Liver (tissue), 8 donors: ENCODE measurements at regions not wholly inside any gene's neighbourhood (a gene's known extent, or its start where the extent isn't known, plus 50 kb on each side); places are given as distances from the start of the nearest gene placed in this dataset.

Experiments used
- DNase-seq: peaks from one replicate; pipeline ENCODE4 v3.0.0-alpha.2; 2017; ENCODE audit warnings: low spot score
- H3K27ac ChIP-seq, 2 donors: one replicate each; pipeline ENCODE4 v1.7.0; 2013; ENCODE audit warnings: inconsistent platforms in 2 of 2, low read length in 2 of 2, control low read depth in 1 of 2, low read depth in 1 of 2, mild to moderate bottlenecking in 1 of 2
- H3K27me3 ChIP-seq, 4 donors: one replicate each; pipeline versions ENCODE4 v1.6.1 to v1.7.0; 2013; ENCODE audit warnings: low read length in 3 of 4, inconsistent platforms in 1 of 4, mild to moderate bottlenecking in 1 of 4, moderate library complexity in 1 of 4; ENCODE audit not compliant: control insufficient read depth in 4 of 4, insufficient read depth in 4 of 4
- H3K36me3 ChIP-seq, 4 donors: one replicate each; pipeline versions ENCODE4 v1.6.1 to v1.7.0; 2013; ENCODE audit warnings: low read length in 3 of 4, mild to moderate bottlenecking in 3 of 4, low read depth in 1 of 4, moderate library complexity in 1 of 4; ENCODE audit not compliant: control insufficient read depth in 4 of 4, insufficient read depth in 3 of 4
- H3K4me1 ChIP-seq, 4 donors: one replicate each; pipeline versions ENCODE4 v1.6.1 to v1.7.0; 2013; ENCODE audit warnings: low read length in 3 of 4, mild to moderate bottlenecking in 3 of 4, moderate library complexity in 1 of 4; ENCODE audit not compliant: control insufficient read depth in 4 of 4, insufficient read depth in 4 of 4
- H3K4me3 ChIP-seq, 3 donors: one replicate each; pipeline versions ENCODE4 v1.6.1 to v1.7.0; 2013; ENCODE audit warnings: low read length in 3 of 3, control low read depth in 1 of 3, low read depth in 1 of 3, mild to moderate bottlenecking in 1 of 3
- H3K9ac ChIP-seq, 2 donors: one replicate each; pipeline ENCODE4 v1.7.0; 2013; ENCODE audit warnings: low read length in 2 of 2, mild to moderate bottlenecking in 2 of 2, moderate library complexity in 2 of 2, control low read depth in 1 of 2, low read depth in 1 of 2
- H3K9me3 ChIP-seq, 4 donors: one replicate each; pipeline versions ENCODE4 v1.6.1 to v1.7.0; 2013; ENCODE audit warnings: low read length in 3 of 4; ENCODE audit not compliant: control insufficient read depth in 4 of 4
- CTCF ChIP-seq: fragments of 150-350 bp; IDR thresholded peaks from 2 replicates; pipeline ENCODE4 v1.5.1; 2017; ENCODE audit warnings: improper control_type of control experiment, low read depth, low read length; ENCODE audit not compliant: missing input control
- FOXA1 ChIP-seq: IDR thresholded peaks from 2 replicates; pipeline ENCODE4 v1.6.1; 2016; ENCODE audit warnings: antibody characterized with exemption
- GABPA ChIP-seq, 2 donors: IDR thresholded peaks in 1 of 2; conservative IDR thresholded peaks in 1 of 2; 2 replicates each; pipeline ENCODE4 v1.6.1; 2016; ENCODE audit warnings: antibody characterized with exemption in 2 of 2, mild to moderate bottlenecking in 1 of 2, moderate library complexity in 1 of 2
- HNF4A ChIP-seq, 2 donors: conservative IDR thresholded peaks; 2 replicates each; pipeline ENCODE4 v1.6.1; 2016; ENCODE audit warnings: antibody characterized with exemption in 2 of 2, mild to moderate bottlenecking in 2 of 2
- HNF4G ChIP-seq: IDR thresholded peaks from 2 replicates; pipeline ENCODE4 v1.6.1; 2016; ENCODE audit warnings: antibody characterized with exemption
- JUND ChIP-seq, 2 donors: IDR thresholded peaks; 2 replicates each; pipeline ENCODE4 v1.6.1; 2016; ENCODE audit warnings: antibody characterized with exemption in 2 of 2
- NR2F2 ChIP-seq: IDR thresholded peaks from 2 replicates; pipeline ENCODE4 v1.6.1; 2016; ENCODE audit warnings: antibody characterized with exemption
- RAD21 ChIP-seq, 2 donors: IDR thresholded peaks; 2 replicates each; pipeline ENCODE4 v1.6.1; 2016; ENCODE audit warnings: antibody characterized with exemption in 2 of 2, mild to moderate bottlenecking in 2 of 2
- REST ChIP-seq: IDR thresholded peaks from 2 replicates; pipeline ENCODE4 v1.6.1; 2016; ENCODE audit warnings: antibody characterized with exemption, mild to moderate bottlenecking
- SP1 ChIP-seq: IDR thresholded peaks from 2 replicates; pipeline ENCODE4 v1.6.1; 2018; ENCODE audit warnings: antibody characterized with exemption, mild to moderate bottlenecking
- TAF1 ChIP-seq: conservative IDR thresholded peaks from 2 replicates; pipeline ENCODE4 v1.6.1; 2016; ENCODE audit warnings: antibody characterized with exemption, mild to moderate bottlenecking
- YY1 ChIP-seq: IDR thresholded peaks from 2 replicates; pipeline ENCODE4 v1.6.1; 2016; ENCODE audit warnings: antibody characterized with exemption, mild to moderate bottlenecking
- ZBTB33 ChIP-seq: IDR thresholded peaks from 2 replicates; pipeline ENCODE4 v1.6.1; 2016; ENCODE audit warnings: antibody characterized with exemption
- WGBS: extraction: QIAGEN DNeasy Blood & Tissue Kit; methylation state at CpG from one replicate; pipeline ENCODE4 v1.1.7; 2013; 5-methylcytosine and 5-hydroxymethylcytosine counted together
- TF ChIP-seq, protein P1 (sequence below): IDR thresholded peaks from 2 replicates; pipeline ENCODE4 v1.6.1; 2016; ENCODE audit warnings: antibody characterized with exemption
- TF ChIP-seq, protein P2 (sequence below): IDR thresholded peaks from 2 replicates; pipeline ENCODE4 v1.6.1; 2016; ENCODE audit warnings: antibody characterized with exemption
- donor health status: healthy.
- donor health status: healthy.
- donor health status: healthy.
- donor health status: healthy.
- donor health status: healthy.

- H3K9ac ChIP-seq: no peak overlapping the region
- TF ChIP-seq REST (no peak), NR2F2 (no peak), FOXA1 (no peak), HNF4G (no peak), ZBTB33 (no peak), JUND (IDR thresholded peaks at IDR 0.05) (no peak), SP1 (no peak), CTCF (no peak), GABPA (IDR thresholded peaks at IDR 0.05 in 1 of 2, conservative IDR thresholded peaks at IDR 0.05 in 1 of 2) (no peak), YY1 (no peak)
- TF ChIP-seq, protein P1, sequence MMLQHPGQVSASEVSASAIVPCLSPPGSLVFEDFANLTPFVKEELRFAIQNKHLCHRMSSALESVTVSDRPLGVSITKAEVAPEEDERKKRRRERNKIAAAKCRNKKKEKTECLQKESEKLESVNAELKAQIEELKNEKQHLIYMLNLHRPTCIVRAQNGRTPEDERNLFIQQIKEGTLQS: no peak
- no peak for DNase-seq
- H3K4me1 ChIP-seq: peaks cover 0 to under 1% (median 0%) of the 10 kb centered on the region in 4 donors
- H3K27me3 ChIP-seq: no peaks in the 10 kb centered on the region
- 86% methylated on average over 6 of the region's 6 CpGs for WGBS
- peaks cover 0 to 1% (median 0%) of the 10 kb centered on the region in 4 donors for H3K36me3 ChIP-seq
- no peak overlapping the region for H3K27ac ChIP-seq
- H3K4me3 ChIP-seq: no peak overlapping the region
- H3K9me3 ChIP-seq: peaks cover 0 to 16% (median 11%) of the 10 kb centered on the region in 4 donors
These were observed 83.3 kb upstream of the PRDM11 start for GRCh38 chr11:45062974-45063635.

- Histone ChIP-seq H3K27ac (no peak overlapping the region), H3K27me3 (no peaks in the 10 kb centered on the region), H3K4me1 (no peaks in the 10 kb centered on the region), H3K9me3 (peaks cover 0 to 16% (median 11%) of the 10 kb centered on the region in 4 donors), H3K36me3 (peaks cover 0 to 1% (median 0%) of the 10 kb centered on the region in 4 donors), H3K4me3 (no peak overlapping the region), H3K9ac (no peak overlapping the region)
- DNase-seq: no peak
- 99% methylated on average over 1 of the region's 1 CpG for WGBS
- TF ChIP-seq JUND (IDR thresholded peaks at IDR 0.05) (no peak), SP1 (no peak), ZBTB33 (no peak), NR2F2 (no peak), HNF4A (conservative IDR thresholded peaks at IDR 0.05) (no peak), RAD21 (IDR thresholded peaks at IDR 0.05) (no peak), CTCF (no peak), YY1 (no peak), HNF4G (no peak), FOXA1 (no peak), TAF1 (no peak)
- TF ChIP-seq, protein P2, sequence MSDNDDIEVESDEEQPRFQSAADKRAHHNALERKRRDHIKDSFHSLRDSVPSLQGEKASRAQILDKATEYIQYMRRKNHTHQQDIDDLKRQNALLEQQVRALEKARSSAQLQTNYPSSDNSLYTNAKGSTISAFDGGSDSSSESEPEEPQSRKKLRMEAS: no peak
These were observed 82.8 kb upstream of the PRDM11 start for GRCh38 chr11:45063669-45064068.
